Left ventricle myocardium inferior (tissue), 1 donor: ENCODE measurements at regions not wholly inside any gene's neighbourhood (a gene's known extent, or its start where the extent isn't known, plus 50 kb on each side); places are given as distances from the start of the nearest gene placed in this dataset.

Experiments used
- DNase-seq: peaks from one replicate; pipeline ENCODE4 v3.0.0-alpha.2; 2020
- H3K27ac ChIP-seq: fragments of 200-600 bp; replicated peaks from 2 replicates; pipeline ENCODE4 v1.8.0; 2021
- H3K27me3 ChIP-seq: fragments of 200-600 bp; 2 replicates; pipeline ENCODE4 v1.8.0; 2021; ENCODE audit warnings: low read depth
- H3K36me3 ChIP-seq: fragments of 200-600 bp; 2 replicates; pipeline ENCODE4 v1.8.0; 2021
- H3K4me1 ChIP-seq: fragments of 200-600 bp; 2 replicates; pipeline ENCODE4 v1.8.0; 2021
- H3K4me3 ChIP-seq: fragments of 200-600 bp; 2 replicates; pipeline ENCODE4 v1.8.0; 2021; ENCODE audit warnings: mild to moderate bottlenecking, moderate library complexity
- H3K9me3 ChIP-seq: fragments of 200-600 bp; replicated peaks from 2 replicates; pipeline ENCODE4 v1.8.0; 2021
- intact Hi-C: fragments of 100-400 bp; cut with micrococcal nuclease; formaldehyde crosslinking; loops from one replicate; pipeline ENCODE4 v1.11.0; 2022
- TF ChIP-seq, protein P1 (sequence below): fragments of 200-600 bp; IDR thresholded peaks from 2 replicates; pipeline ENCODE4 v1.8.0; 2021; ENCODE audit warnings: antibody characterized with exemption, mild to moderate bottlenecking, borderline replicate concordance
- donor health status: DM: no; HTN: yes; CAD: no; lungs with severe emphysema.

DNA sequence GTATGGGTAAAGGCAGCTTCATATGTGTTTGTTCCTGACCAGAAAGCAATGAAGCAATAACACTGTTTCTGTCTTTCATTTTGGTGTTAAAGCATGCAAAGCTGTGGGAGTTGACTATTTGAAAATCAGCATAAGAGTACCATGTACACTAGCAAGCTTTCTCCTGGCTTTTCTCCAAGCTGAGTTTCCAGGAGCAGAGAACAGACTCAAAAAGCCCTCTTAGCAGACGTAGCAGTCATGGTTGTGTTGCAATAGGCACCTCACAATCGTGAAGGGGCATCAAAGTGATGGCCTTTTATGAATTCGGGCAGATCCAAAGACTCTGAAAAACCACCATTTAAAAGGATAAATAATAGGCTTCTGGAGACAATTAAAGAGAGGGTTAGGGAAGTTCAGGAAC lies 159.7 kb downstream of the PTGER3 start:
- Histone ChIP-seq H3K4me1 (peaks cover 17% of the 10 kb centered on the region), H3K9me3 (no peaks in the 10 kb centered on the region), H3K27me3 (no peaks in the 10 kb centered on the region), H3K27ac (no peak overlapping the region), H3K4me3 (no peak overlapping the region), H3K36me3 (no peaks in the 10 kb centered on the region)
- TF ChIP-seq, protein P1, sequence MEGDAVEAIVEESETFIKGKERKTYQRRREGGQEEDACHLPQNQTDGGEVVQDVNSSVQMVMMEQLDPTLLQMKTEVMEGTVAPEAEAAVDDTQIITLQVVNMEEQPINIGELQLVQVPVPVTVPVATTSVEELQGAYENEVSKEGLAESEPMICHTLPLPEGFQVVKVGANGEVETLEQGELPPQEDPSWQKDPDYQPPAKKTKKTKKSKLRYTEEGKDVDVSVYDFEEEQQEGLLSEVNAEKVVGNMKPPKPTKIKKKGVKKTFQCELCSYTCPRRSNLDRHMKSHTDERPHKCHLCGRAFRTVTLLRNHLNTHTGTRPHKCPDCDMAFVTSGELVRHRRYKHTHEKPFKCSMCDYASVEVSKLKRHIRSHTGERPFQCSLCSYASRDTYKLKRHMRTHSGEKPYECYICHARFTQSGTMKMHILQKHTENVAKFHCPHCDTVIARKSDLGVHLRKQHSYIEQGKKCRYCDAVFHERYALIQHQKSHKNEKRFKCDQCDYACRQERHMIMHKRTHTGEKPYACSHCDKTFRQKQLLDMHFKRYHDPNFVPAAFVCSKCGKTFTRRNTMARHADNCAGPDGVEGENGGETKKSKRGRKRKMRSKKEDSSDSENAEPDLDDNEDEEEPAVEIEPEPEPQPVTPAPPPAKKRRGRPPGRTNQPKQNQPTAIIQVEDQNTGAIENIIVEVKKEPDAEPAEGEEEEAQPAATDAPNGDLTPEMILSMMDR: no peak
- intact Hi-C loops: no loop called here
- DNase-seq: no peak

DNA sequence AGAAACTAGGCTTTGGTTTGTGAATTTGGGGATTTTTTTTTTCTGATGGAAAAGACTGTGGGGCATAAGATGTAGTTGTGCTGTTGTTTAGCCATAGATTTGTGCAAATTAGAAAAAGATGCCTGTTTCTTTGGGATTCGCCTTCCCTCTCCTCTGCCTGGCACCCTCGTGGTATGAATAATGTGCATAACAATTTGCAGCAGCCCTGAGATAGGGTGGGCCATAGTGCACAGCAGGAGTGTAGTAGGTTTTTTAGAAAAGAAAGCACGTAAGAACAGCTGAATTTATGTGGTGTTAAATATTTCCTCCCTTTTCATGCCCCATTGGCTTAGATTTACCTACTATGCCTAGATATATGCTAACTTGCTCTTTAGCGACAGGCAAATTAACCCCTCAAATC lies 158.9 kb downstream of the PTGER3 start:
- no peak for DNase-seq
- Histone ChIP-seq H3K4me1 (peaks cover 17% of the 10 kb centered on the region), H3K4me3 (no peak overlapping the region), H3K27ac (no peak overlapping the region), H3K9me3 (no peaks in the 10 kb centered on the region), H3K36me3 (no peaks in the 10 kb centered on the region), H3K27me3 (no peaks in the 10 kb centered on the region)
- TF ChIP-seq, protein P1: no peak
- intact Hi-C loops: no loop called here

DNA sequence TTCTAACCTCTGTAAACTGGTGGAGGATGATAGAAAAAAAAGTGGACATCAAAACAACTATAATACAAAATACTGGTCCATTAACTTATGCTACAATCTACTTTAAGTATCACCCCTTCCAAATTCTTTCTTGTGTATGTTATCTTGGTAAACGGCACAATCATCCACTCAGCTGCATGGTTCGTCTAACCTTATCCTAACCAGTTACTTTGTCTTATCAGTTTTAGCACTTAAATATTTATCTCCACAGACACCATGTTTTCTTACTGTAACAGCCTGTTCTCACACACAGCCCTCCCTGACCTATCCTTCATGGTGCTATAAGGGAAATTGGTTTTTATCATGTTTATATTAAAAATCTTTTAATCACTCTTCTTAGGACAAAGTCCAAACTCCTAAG lies 157.2 kb downstream of the PTGER3 start:
- DNase-seq: no peak
- TF ChIP-seq, protein P1: no peak
- no peak overlapping the region for H3K4me3 ChIP-seq
- no peaks in the 10 kb centered on the region for H3K27me3 ChIP-seq
- H3K36me3 ChIP-seq: no peaks in the 10 kb centered on the region
- peaks cover 17% of the 10 kb centered on the region for H3K4me1 ChIP-seq
- H3K9me3 ChIP-seq: no peaks in the 10 kb centered on the region
- intact Hi-C loops: no loop called here
- no peak overlapping the region for H3K27ac ChIP-seq

- no peak overlapping the region for H3K4me3 ChIP-seq
- no peak overlapping the region for H3K27ac ChIP-seq
- TF ChIP-seq, protein P1: no peak
- intact Hi-C loops: no loop called here
- H3K27me3 ChIP-seq: no peaks in the 10 kb centered on the region
- H3K36me3 ChIP-seq: no peaks in the 10 kb centered on the region
- H3K4me1 ChIP-seq: peaks cover 17% of the 10 kb centered on the region
- no peaks in the 10 kb centered on the region for H3K9me3 ChIP-seq
- DNase-seq: no peak
Observed at GRCh38 chr1:70891051-70891843, 156.4 kb downstream of the PTGER3 start.

GRCh38 chr1:70892140-70892539 lies 155.5 kb downstream of the PTGER3 start:
- Histone ChIP-seq H3K4me1 (peaks cover 17% of the 10 kb centered on the region), H3K27ac (no peak overlapping the region), H3K9me3 (no peaks in the 10 kb centered on the region), H3K27me3 (no peaks in the 10 kb centered on the region), H3K4me3 (no peak overlapping the region), H3K36me3 (no peaks in the 10 kb centered on the region)
- no peak for DNase-seq
- TF ChIP-seq, protein P1: no peak
- intact Hi-C loops: no loop called here
